ENCODE measurements at regions not wholly inside any gene's neighbourhood (a gene's known extent, or its start where the extent isn't known, plus 50 kb on each side); places are given as distances from the start of the nearest gene placed in this dataset.

- TF ChIP-seq, protein P1, sequence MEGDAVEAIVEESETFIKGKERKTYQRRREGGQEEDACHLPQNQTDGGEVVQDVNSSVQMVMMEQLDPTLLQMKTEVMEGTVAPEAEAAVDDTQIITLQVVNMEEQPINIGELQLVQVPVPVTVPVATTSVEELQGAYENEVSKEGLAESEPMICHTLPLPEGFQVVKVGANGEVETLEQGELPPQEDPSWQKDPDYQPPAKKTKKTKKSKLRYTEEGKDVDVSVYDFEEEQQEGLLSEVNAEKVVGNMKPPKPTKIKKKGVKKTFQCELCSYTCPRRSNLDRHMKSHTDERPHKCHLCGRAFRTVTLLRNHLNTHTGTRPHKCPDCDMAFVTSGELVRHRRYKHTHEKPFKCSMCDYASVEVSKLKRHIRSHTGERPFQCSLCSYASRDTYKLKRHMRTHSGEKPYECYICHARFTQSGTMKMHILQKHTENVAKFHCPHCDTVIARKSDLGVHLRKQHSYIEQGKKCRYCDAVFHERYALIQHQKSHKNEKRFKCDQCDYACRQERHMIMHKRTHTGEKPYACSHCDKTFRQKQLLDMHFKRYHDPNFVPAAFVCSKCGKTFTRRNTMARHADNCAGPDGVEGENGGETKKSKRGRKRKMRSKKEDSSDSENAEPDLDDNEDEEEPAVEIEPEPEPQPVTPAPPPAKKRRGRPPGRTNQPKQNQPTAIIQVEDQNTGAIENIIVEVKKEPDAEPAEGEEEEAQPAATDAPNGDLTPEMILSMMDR (tag by site-specific recombination; IDR thresholded peaks at IDR 0.05) = peak; percentile 89
- TF ChIP-seq, protein P2, sequence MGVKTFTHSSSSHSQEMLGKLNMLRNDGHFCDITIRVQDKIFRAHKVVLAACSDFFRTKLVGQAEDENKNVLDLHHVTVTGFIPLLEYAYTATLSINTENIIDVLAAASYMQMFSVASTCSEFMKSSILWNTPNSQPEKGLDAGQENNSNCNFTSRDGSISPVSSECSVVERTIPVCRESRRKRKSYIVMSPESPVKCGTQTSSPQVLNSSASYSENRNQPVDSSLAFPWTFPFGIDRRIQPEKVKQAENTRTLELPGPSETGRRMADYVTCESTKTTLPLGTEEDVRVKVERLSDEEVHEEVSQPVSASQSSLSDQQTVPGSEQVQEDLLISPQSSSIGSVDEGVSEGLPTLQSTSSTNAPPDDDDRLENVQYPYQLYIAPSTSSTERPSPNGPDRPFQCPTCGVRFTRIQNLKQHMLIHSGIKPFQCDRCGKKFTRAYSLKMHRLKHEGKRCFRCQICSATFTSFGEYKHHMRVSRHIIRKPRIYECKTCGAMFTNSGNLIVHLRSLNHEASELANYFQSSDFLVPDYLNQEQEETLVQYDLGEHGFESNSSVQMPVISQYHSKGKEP (tag by site-specific recombination; IDR thresholded peaks at IDR 0.05) = no peak
- no peak for TF ChIP-seq SETDB1 (IDR thresholded peaks at IDR 0.05; ENCODE audit: insufficient read length, low read length)
Measured at GRCh38 chr9:90099262-90099963, 494.6 kb downstream of the GADD45G start.
